Epithelial cell of proximal tubule (primary cell): ENCODE measurements at regions not wholly inside any gene's neighbourhood (a gene's known extent, or its start where the extent isn't known, plus 50 kb on each side); places are given as distances from the start of the nearest gene placed in this dataset.
"Not testable (repeated sequence)": the region's sequence is repeated elsewhere in the genome, so short reads cannot be mapped to it uniquely, and the experiment has no call there.

Experiments
- DNase-seq: peaks from one replicate; pipeline ENCODE4 v3.0.0-alpha.2; 2011; ENCODE audit warnings: low read depth
- H3K4me3 ChIP-seq: 2 replicates; pipeline ENCODE4 v1.5.1; 2011; ENCODE audit warnings: low read depth, mild to moderate bottlenecking, low read length
- CTCF ChIP-seq: conservative IDR thresholded peaks from 2 replicates; pipeline ENCODE4 v1.5.1; 2012; ENCODE audit warnings: low read depth, mild to moderate bottlenecking, low read length

- no peak for DNase-seq
- no peak for TF ChIP-seq CTCF
- no peak overlapping the region for H3K4me3 ChIP-seq
Observed at GRCh38 chr7:113622796-113623195, 296.0 kb downstream of the PPP1R3A start.

- DNase-seq: no peak
- no peak for TF ChIP-seq CTCF
Observed at GRCh38 chr7:113610572-113610971, 308.2 kb downstream of the PPP1R3A start.

GRCh38 chr7:113608782-113609181 lies 310.0 kb downstream of the PPP1R3A start:
- DNase-seq: no peak
- no peak overlapping the region for H3K4me3 ChIP-seq
- no peak for TF ChIP-seq CTCF

More at GRCh38 chr7:113610572-113610971, 308.2 kb downstream of the PPP1R3A start:
- no peak overlapping the region for H3K4me3 ChIP-seq

GRCh38 chr7:113606325-113606724 lies 312.5 kb downstream of the PPP1R3A start:
- no peak overlapping the region for H3K4me3 ChIP-seq
- no peak for DNase-seq
- no peak for TF ChIP-seq CTCF

GRCh38 chr7:113600428-113600827 lies 318.4 kb downstream of the PPP1R3A start:
- DNase-seq, H3K4me3 ChIP-seq: not testable (repeated sequence)

GRCh38 chr7:113593455-113593854 lies 325.4 kb downstream of the PPP1R3A start:
- not testable (repeated sequence) for H3K4me3 ChIP-seq, DNase-seq

GRCh38 chr7:113592924-113593323 lies 325.9 kb downstream of the PPP1R3A start:
- DNase-seq, H3K4me3 ChIP-seq: not testable (repeated sequence)

GRCh38 chr7:113582471-113582870 lies 336.3 kb downstream of the PPP1R3A start:
- no peak overlapping the region for H3K4me3 ChIP-seq
- peak; percentile 15 for DNase-seq
- no peak for TF ChIP-seq CTCF

- DNase-seq: not testable (repeated sequence)
Observed at GRCh38 chr7:113563257-113563656, 355.6 kb downstream of the PPP1R3A start.

More at GRCh38 chr7:113563257-113563656, 355.6 kb downstream of the PPP1R3A start:
- not testable (repeated sequence) for H3K4me3 ChIP-seq
